A549 (cell line): ENCODE measurements at regions not wholly inside any gene's neighbourhood (a gene's known extent, or its start where the extent isn't known, plus 50 kb on each side); places are given as distances from the start of the nearest gene placed in this dataset.
"Not testable (repeated sequence)": the region's sequence is repeated elsewhere in the genome, so short reads cannot be mapped to it uniquely, and the experiment has no call there.

Source experiments
- ATAC-seq, 2 experiments: fragments of 200-7000 bp in 1 of 2; fragments of >200 bp in 1 of 2; cut with Nextera tagmentation in 1 of 2; cut with Tn5 transposase in 1 of 2; 3 replicates each; pipeline versions ENCODE4 v1.8.0 to v1.9.1; 2018 to 2020; ENCODE audit warnings: mild to moderate bottlenecking in 1 of 2, moderate library complexity in 1 of 2
- CTCF ChIA-PET: fragments of 300-600 bp; sonication (Branson Sonifier 250); formaldehyde crosslinking; extraction: SDS; loops from one replicate; lab custom pipeline; 2021; ENCODE audit warnings: antibody characterized with exemption, inconsistent platforms; lab: Yijun Ruan, JAX
- POLR2A ChIA-PET: fragments of 350-600 bp; formaldehyde crosslinking; extraction: SDS; loops from one replicate; lab custom pipeline; 2021; ENCODE audit warnings: antibody characterized with exemption, inconsistent platforms; lab: Yijun Ruan, JAX
- DNase-seq, 2 experiments: peaks; one replicate each; pipeline versions ENCODE4 v3.0.0 to v3.0.0-alpha.2; 2011 to 2016; ENCODE audit warnings: low read depth in 1 of 2, low spot score in 1 of 2
- FAIRE-seq: peaks from 2 replicates; lab custom pipeline; 2011; peaks lifted over from hg19 to GRCh38; lab: Jason Lieb, UNC
- H3K27ac ChIP-seq, 2 experiments: fragments of >200 bp; sonication (Bioruptor Twin); formaldehyde crosslinking; 3 replicates each; pipeline ENCODE4 v1.5.1; 2016 to 2017
- H3K4me1 ChIP-seq: fragments of >200 bp; sonication (Bioruptor Twin); formaldehyde crosslinking; 3 replicates; pipeline ENCODE4 v1.6.1; 2016
- H3K4me2 ChIP-seq: fragments of >200 bp; sonication (Bioruptor Twin); formaldehyde crosslinking; 3 replicates; pipeline ENCODE4 v1.6.1; 2016
- H3K4me3 ChIP-seq: fragments of >200 bp; sonication (Bioruptor Twin); formaldehyde crosslinking; 3 replicates; pipeline ENCODE4 v1.5.1; 2016
- H3K9me3 ChIP-seq: fragments of >200 bp; sonication (Bioruptor Twin); formaldehyde crosslinking; 3 replicates; pipeline ENCODE4 v1.6.1; 2016
- BCL3 ChIP-seq: fragments of >200 bp; sonication (Bioruptor Twin); formaldehyde crosslinking; IDR thresholded peaks from 3 replicates; pipeline ENCODE4 v1.6.1; 2016
- BHLHE40 ChIP-seq: IDR thresholded peaks from 2 replicates; pipeline ENCODE4 v1.6.1; 2012; ENCODE audit warnings: low read depth, low read length, inconsistent platforms
- CBX2 ChIP-seq: fragments of 200-600 bp; sonication (generic); IDR thresholded peaks from 2 replicates; pipeline ENCODE4 v1.6.1; 2016; ENCODE audit warnings: low read depth, mild to moderate bottlenecking, borderline replicate concordance
- CHD4 ChIP-seq: fragments of 200-600 bp; sonication (generic); IDR thresholded peaks from 2 replicates; pipeline ENCODE4 v1.6.1; 2016; ENCODE audit warnings: antibody characterized with exemption, mild to moderate bottlenecking, borderline replicate concordance
- EHMT2 ChIP-seq: fragments of 200-600 bp; sonication (generic); IDR thresholded peaks from 2 replicates; pipeline ENCODE4 v1.6.1; 2016; ENCODE audit warnings: antibody characterized with exemption, low read depth, mild to moderate bottlenecking, moderate library complexity
- ESRRA ChIP-seq: fragments of 150-350 bp; IDR thresholded peaks from 2 replicates; pipeline ENCODE4 v1.6.1; 2014; ENCODE audit warnings: mild to moderate bottlenecking, low read length, borderline replicate concordance
- HDAC2 ChIP-seq: fragments of 200-600 bp; sonication (generic); IDR thresholded peaks from 2 replicates; pipeline ENCODE4 v1.6.1; 2016
- KDM5A ChIP-seq: fragments of 200-600 bp; sonication (generic); IDR thresholded peaks from 2 replicates; pipeline ENCODE4 v1.6.1; 2016; ENCODE audit warnings: antibody characterized with exemption, mild to moderate bottlenecking
- MAZ ChIP-seq: fragments of 150-350 bp; IDR thresholded peaks from 2 replicates; pipeline ENCODE4 v1.6.1; 2014; ENCODE audit warnings: antibody characterized with exemption, low read depth, low read length, borderline replicate concordance
- MYC ChIP-seq: IDR thresholded peaks from 2 replicates; pipeline ENCODE4 v1.6.1; 2012; ENCODE audit warnings: mild to moderate bottlenecking, inconsistent platforms, low read length, improper control_type of control experiment, borderline replicate concordance
- NFE2L2 ChIP-seq: fragments of 150-350 bp; conservative IDR thresholded peaks from 2 replicates; pipeline ENCODE4 v1.6.1; 2014; ENCODE audit warnings: low read length
- NPAS2 ChIP-seq: fragments of 250-450 bp; sonication (Bioruptor Pico); IDR thresholded peaks from 2 replicates; pipeline ENCODE4 v1.8.0; 2022; ENCODE audit warnings: mild to moderate bottlenecking, moderate library complexity, borderline replicate concordance
- PHF8 ChIP-seq: fragments of 200-600 bp; sonication (generic); IDR thresholded peaks from 2 replicates; pipeline ENCODE4 v1.6.1; 2016; ENCODE audit warnings: low read depth, mild to moderate bottlenecking, antibody characterized with exemption, moderate library complexity, borderline replicate concordance
- RAD21 ChIP-seq, 2 experiments: fragments of >200 bp in 1 of 2; sonication (Bioruptor Twin) in 1 of 2; formaldehyde crosslinking in 1 of 2; IDR thresholded peaks in 1 of 2; conservative IDR thresholded peaks in 1 of 2; 2 replicates in 1 of 2; 3 replicates in 1 of 2; pipeline ENCODE4 v1.6.1; 2012 to 2018; ENCODE audit warnings: inconsistent platforms in 1 of 2
- RARB ChIP-seq: fragments of 250-450 bp; sonication (Bioruptor Pico); IDR thresholded peaks from 2 replicates; pipeline ENCODE4 v1.8.0; 2021; ENCODE audit warnings: mild to moderate bottlenecking, moderate library complexity
- RNF2 ChIP-seq: fragments of 200-600 bp; sonication (generic); IDR thresholded peaks from 2 replicates; pipeline ENCODE4 v1.6.1; 2016; ENCODE audit warnings: low read depth, mild to moderate bottlenecking, antibody characterized with exemption, moderate library complexity, borderline replicate concordance
- TFCP2L1 ChIP-seq: fragments of 250-450 bp; sonication (Bioruptor Pico); IDR thresholded peaks from 2 replicates; pipeline ENCODE4 v1.5.0; 2021; ENCODE audit warnings: mild to moderate bottlenecking
- TP53 ChIP-seq: fragments of 250-450 bp; sonication (Bioruptor Pico); IDR thresholded peaks from 2 replicates; pipeline ENCODE4 v1.5.0; 2021; ENCODE audit warnings: mild to moderate bottlenecking, moderate library complexity
- USF2 ChIP-seq: fragments of 450-650 bp; IDR thresholded peaks from 2 replicates; pipeline ENCODE4 v1.6.1; 2014; ENCODE audit warnings: antibody characterized with exemption
- ZSCAN20 ChIP-seq: fragments of 250-450 bp; sonication (Bioruptor Pico); IDR thresholded peaks from 2 replicates; pipeline ENCODE4 v1.8.0; 2022; ENCODE audit warnings: mild to moderate bottlenecking, moderate library complexity
- WGBS: methylation state at CpG from one replicate; pipeline ENCODE4 v1.1.6; 2017; ENCODE audit errors: missing lambda C conversion rate; 5-methylcytosine and 5-hydroxymethylcytosine counted together
- TF ChIP-seq, protein P1 (sequence below): IDR thresholded peaks from 2 replicates; pipeline ENCODE4 v1.6.1; 2012; ENCODE audit warnings: low read depth, borderline replicate concordance

DNA sequence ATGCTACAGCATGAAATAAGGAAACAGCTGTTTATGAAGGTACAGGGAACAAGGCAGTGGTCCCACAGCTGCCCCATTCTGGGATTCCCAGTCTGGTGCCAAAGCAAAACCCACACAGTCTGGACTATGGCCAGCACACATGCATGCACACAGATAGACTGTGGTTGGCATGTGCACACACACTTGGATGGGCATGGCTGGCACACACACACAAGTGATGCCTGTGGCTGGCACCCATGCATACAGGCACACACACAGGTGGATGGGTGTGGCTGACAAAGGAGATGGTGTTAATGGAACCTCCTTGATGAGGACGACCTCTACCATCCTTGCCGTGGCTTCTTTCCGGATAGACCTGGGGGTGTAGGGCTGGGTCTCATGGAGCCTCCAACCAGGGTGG, 114.0 kb upstream of the LYZL2 start:
- no peak for TF ChIP-seq CHD4
- no peak for TF ChIP-seq RARB
- TF ChIP-seq, protein P1, sequence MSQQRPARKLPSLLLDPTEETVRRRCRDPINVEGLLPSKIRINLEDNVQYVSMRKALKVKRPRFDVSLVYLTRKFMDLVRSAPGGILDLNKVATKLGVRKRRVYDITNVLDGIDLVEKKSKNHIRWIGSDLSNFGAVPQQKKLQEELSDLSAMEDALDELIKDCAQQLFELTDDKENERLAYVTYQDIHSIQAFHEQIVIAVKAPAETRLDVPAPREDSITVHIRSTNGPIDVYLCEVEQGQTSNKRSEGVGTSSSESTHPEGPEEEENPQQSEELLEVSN: no peak
- no peak for TF ChIP-seq NFE2L2
- no peak for TF ChIP-seq NPAS2 (CRISPR knock-in tag)
- TF ChIP-seq TFCP2L1 (CRISPR knock-in tag): no peak
- FAIRE-seq (no peak), ATAC-seq (no peak), DNase-seq (no peak)
- Histone ChIP-seq H3K9me3 (no peaks in the 10 kb centered on the region), H3K4me3 (no peak overlapping the region), H3K4me2 (no peak overlapping the region), H3K4me1 (0 out of 3 replicates have a peak, but pooled peaks cover 3% of the 10 kb centered on the region), H3K27ac (no peak overlapping the region)
- WGBS: 88% methylated on average over 3 of the region's 3 CpGs
- ChIA-PET POLR2A (no interaction called here), CTCF (interaction anchor here (1.1 to 1.4 kb wide), 2 partner anchors 9 to 1262 kb away, joined by 3 to 4 read pairs; no protein-coding TSS in a partner anchor)

- TF ChIP-seq PHF8: no peak
- TF ChIP-seq RNF2: no peak
- no peak for TF ChIP-seq ESRRA
- TF ChIP-seq EHMT2: no peak
- TF ChIP-seq BCL3: no peak
- TF ChIP-seq NPAS2 (CRISPR knock-in tag): no peak
- no peak for TF ChIP-seq CBX2
- TF ChIP-seq MYC: no peak
- TF ChIP-seq, protein P1: no peak
- no peak for TF ChIP-seq ZSCAN20 (CRISPR knock-in tag)
- DNase-seq: no peak
- ChIA-PET CTCF (interaction anchor here (1.1 to 1.4 kb wide), 2 partner anchors 10 to 1263 kb away, joined by 3 to 4 read pairs; no protein-coding TSS in a partner anchor), POLR2A (no interaction called here)
- Histone ChIP-seq H3K4me2 (no peak overlapping the region), H3K4me3 (no peak overlapping the region), H3K27ac (no peak overlapping the region), H3K4me1 (peaks cover 1% of the 10 kb centered on the region; the same call in 1 of the 3 replicates), H3K9me3 (no peaks in the 10 kb centered on the region)
- ATAC-seq: no peak
- FAIRE-seq: no peak
- WGBS: 56% methylated on average over 4 of the region's 4 CpGs
These were observed 112.9 kb upstream of the LYZL2 start for GRCh38 chr10:30742471-30742870.

DNA sequence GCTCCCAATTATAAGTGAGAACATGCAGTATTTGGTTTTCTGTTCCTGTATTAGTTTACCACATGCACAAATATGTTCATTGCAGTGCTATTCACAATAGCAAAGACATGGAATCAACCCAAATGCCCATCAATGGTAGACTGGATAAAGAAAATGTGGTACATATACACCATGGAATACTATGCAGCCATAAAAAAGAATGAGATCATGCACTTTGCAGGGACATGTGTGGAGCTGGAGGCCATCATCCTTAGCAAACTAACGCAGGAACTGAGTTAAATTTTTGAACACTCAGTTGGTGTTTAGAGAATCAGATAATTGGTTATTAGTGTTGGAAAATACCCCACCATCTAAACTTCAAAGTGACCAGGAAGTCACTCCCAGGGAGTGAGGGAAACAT, 111.2 kb upstream of the LYZL2 start:
- H3K27ac ChIP-seq, POLR2A ChIA-PET, DNase-seq, FAIRE-seq, H3K9me3 ChIP-seq, ATAC-seq, H3K4me2 ChIP-seq, H3K4me3 ChIP-seq: not testable (repeated sequence)
- WGBS: 29% methylated on average over 1 of the region's 1 CpG
- H3K4me1 ChIP-seq: peaks cover 14% of the 10 kb centered on the region
- CTCF ChIA-PET: interaction anchor here (2.2 to 3.6 kb wide), 2 partner anchors 11 to 53 kb away, joined by 9 to 10 read pairs; no protein-coding TSS in a partner anchor

GRCh38 chr10:30738416-30738815, 108.9 kb upstream of the LYZL2 start:
- CTCF ChIA-PET: interaction anchor here (3.5 to 3.6 kb wide), 2 partner anchors 11 to 51 kb away, joined by 10 to 19 read pairs; no protein-coding TSS in a partner anchor

More at GRCh38 chr10:30738416-30738815, 108.9 kb upstream of the LYZL2 start:
- POLR2A ChIA-PET: no interaction called here
- Histone ChIP-seq H3K4me1 (peaks cover 14% of the 10 kb centered on the region), H3K27ac (peak overlapping the region in 1 of 2 experiments; percentile 78; a peak in 2 of 6 replicates), H3K4me3 (no peak overlapping the region), H3K9me3 (no peaks in the 10 kb centered on the region), H3K4me2 (no peak overlapping the region)
- 76% methylated on average over 4 of the region's 4 CpGs for WGBS
- FAIRE-seq (no peak), DNase-seq (no peak), ATAC-seq (no peak)
- no peak for TF ChIP-seq HDAC2
- no peak for TF ChIP-seq ESRRA
- no peak for TF ChIP-seq USF2
- TF ChIP-seq BHLHE40: no peak
- no peak for TF ChIP-seq MAZ
- TF ChIP-seq TP53 (CRISPR knock-in tag): no peak
- no peak for TF ChIP-seq KDM5A
- TF ChIP-seq RAD21 (conservative IDR thresholded peaks at IDR 0.05 in 1 of 2, IDR thresholded peaks at IDR 0.05 in 1 of 2): no peak
- TF ChIP-seq CBX2: no peak
- no peak for TF ChIP-seq MYC
